GM10266 (cell line): ENCODE measurements at regions not wholly inside any gene's neighbourhood (a gene's known extent, or its start where the extent isn't known, plus 50 kb on each side); places are given as distances from the start of the nearest gene placed in this dataset.

ENCODE experiments used
- DNase-seq: peaks from one replicate; pipeline ENCODE4 v3.0.0; 2012; ENCODE audit errors: extremely low spot score
- TF ChIP-seq, protein P1 (sequence below): IDR thresholded peaks from 2 replicates; pipeline ENCODE4 v1.5.1; 2012; ENCODE audit warnings: mild to moderate bottlenecking, low read depth; ENCODE audit not compliant: control insufficient read depth, insufficient read depth; ENCODE audit errors: missing control alignments

DNA sequence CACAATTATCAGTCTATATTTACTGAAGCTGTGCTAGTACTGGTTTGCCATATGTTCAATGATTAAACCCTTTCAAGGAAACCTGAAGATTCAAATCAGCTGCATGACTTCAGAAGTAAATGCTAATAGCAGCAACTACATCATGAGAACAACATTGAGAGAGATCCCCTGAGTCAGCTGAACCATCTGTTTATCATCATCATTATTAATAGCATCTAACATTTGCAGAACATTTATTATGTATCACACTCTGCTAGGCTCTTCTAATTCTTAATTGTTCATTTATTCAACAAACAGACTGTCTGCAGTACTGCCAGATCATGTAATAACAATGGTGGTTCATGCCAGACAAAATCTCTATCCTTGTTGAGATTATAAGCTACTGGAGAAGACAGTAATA lies 157.4 kb downstream of the KLHL28 start:
- TF ChIP-seq, protein P1, sequence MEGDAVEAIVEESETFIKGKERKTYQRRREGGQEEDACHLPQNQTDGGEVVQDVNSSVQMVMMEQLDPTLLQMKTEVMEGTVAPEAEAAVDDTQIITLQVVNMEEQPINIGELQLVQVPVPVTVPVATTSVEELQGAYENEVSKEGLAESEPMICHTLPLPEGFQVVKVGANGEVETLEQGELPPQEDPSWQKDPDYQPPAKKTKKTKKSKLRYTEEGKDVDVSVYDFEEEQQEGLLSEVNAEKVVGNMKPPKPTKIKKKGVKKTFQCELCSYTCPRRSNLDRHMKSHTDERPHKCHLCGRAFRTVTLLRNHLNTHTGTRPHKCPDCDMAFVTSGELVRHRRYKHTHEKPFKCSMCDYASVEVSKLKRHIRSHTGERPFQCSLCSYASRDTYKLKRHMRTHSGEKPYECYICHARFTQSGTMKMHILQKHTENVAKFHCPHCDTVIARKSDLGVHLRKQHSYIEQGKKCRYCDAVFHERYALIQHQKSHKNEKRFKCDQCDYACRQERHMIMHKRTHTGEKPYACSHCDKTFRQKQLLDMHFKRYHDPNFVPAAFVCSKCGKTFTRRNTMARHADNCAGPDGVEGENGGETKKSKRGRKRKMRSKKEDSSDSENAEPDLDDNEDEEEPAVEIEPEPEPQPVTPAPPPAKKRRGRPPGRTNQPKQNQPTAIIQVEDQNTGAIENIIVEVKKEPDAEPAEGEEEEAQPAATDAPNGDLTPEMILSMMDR = no peak

DNA sequence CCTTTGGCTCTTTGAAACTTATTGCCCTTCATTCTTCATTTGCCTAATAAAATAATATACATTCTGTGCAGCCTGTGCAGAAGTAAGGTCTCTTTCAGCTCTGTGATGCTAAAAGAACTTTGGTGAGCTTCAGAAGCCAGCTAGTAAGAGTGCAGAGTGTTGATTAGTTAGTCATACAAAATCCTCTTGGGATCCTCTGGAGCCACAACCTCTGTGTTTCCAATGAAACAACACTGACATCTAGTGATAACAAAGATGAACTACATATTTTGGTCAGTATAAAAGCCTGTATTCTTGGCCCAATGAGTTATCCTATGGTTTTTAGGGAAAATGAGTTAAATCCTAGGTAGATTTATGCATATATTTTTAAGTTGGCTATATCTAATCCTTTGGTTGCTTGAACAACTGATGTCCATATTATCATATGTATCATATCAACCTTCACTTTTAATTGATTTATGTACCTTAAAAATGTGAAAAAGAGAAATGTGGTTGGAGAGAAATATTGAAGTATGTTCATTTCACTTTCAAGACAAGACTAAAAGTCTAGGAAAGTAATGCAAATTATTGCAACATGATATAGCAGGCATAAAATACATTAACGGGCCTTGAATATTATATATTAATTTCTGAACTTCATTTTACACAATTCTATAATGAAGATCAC lies 158.4 kb downstream of the KLHL28 start:
- peak; percentile 39 for DNase-seq
- TF ChIP-seq, protein P1 = peak; percentile 53

More for the DNA sequence above, 157.4 kb downstream of the KLHL28 start:
- no peak for DNase-seq

DNA sequence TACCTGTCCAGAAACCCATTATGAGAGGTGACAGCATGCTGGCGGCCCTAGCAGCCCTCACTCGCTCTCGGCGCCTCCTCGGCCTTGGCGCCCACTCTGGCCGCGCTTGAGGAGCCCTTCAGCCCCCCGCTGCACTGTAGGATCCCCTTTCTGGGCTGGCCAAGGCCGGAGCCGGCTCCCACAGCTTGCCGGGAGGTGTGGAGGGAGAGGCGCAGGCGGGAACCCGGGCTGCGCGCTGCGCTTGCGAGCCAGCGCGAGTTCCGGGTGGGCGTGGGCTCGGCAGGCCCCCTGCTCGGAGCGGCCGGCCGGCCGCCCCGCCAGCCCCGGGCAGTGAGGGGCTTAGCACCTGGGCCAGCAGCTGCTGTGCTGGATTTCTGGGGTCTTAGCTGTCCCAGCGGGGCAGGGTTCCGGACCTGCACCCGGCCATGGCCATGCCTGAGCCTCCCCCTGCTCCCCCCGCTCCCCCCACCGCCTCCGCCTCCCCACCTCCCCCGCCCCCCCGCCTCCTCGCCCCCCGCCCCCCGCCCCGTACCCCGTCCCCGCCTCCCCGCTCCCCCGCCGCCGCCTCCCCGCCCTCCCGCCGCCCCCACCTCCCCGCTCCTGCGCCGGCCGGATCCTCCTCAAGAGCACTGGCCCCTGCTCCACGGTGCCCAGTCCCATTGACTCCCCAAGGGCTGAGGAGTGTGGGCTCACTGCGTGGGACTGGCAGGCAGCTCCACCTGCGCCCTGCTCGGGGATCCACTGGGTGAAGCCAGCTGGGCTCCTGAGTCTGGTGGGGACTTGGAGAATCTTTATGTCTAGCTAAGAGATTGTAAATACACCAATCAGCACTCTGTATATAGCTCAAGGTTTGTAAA lies 163.1 kb downstream of the KLHL28 start:
- DNase-seq = no peak
- TF ChIP-seq, protein P1 = no peak

DNA sequence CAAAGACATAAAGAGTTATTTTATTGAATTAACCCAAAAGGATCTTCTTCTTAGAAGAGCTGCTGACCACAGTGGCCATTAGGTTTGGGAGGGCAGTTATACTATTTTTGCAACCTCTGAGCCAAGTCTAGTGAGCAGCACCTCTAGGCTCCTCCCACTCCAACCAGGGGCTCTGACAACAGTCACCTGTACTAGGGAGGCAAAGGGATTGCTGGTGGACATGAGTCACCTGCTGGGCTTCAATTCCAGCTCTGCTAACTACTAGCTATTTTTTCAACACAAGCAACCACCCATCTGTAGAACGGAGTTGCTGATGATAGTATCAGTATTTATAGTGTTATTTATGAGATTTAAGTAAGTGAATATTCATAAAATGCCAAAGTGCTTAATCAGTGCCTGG lies 166.0 kb downstream of the KLHL28 start:
- TF ChIP-seq, protein P1 = no peak
- no peak for DNase-seq

DNA sequence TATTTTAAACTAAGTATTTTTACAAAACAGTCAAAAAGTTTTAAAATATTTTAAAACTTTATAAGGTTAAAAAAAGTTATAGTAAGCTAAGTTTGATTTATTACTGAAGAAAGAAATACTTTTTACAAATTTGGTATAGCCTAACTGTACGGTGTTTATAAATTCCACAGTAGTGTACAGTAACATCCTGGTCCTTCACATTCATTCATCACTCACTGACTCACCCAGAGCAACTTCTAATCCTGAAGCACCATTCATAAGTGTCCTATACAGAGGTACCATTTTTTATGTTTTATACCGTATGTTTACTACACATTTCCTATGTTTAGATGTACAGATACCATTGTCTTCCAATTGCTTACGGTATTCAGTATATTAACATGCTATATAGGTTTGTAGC lies 170.0 kb downstream of the KLHL28 start:
- no peak for DNase-seq
- TF ChIP-seq, protein P1 = no peak

DNA sequence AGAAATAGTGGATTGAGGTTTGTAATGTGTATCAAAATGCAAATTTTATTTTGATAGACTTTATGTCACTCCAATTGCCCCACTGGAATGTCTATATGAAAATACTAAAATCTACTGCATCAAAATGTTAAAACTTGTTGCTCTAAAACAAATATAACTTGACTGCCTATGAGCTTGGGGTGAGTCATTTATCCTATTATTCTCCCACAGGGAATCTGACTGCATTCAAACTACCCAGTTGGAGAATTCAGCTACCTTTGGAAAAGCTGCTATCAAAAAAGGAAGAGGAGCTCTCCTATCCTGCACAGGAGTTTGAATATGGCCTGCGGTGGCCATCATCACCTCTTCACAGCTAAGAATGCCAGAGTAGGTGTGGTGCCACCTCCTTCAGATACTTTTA lies 173.1 kb downstream of the KLHL28 start:
- DNase-seq = no peak
- TF ChIP-seq, protein P1 = no peak

DNA sequence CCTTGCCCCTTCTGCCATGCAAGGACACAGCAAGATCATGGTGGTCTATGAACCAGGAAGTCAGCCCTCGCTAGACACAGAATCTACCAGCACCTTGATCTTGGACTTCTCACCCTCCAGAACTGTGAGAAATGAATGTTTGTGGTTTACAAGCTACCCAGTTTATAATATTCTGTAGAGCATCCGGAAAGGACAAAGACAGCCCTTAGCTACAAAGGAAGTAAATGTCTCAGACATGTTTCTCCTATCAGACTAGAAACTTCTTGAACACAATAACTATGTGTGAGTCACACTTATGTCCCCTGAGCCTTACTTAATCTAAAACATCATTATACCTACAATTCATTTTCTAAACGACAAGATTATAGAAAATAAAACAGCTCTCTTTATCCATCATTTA lies 176.7 kb downstream of the KLHL28 start:
- DNase-seq = no peak
- TF ChIP-seq, protein P1 = no peak
